ENCODE measurements at regions not wholly inside any gene's neighbourhood (a gene's known extent, or its start where the extent isn't known, plus 50 kb on each side); places are given as distances from the start of the nearest gene placed in this dataset.
A peak's percentile ranks its signal among the peaks of the same experiment; 100 is the strongest.

- Histone ChIP-seq H3K4me3 (no peak overlapping the region), H3K36me3 (no peaks in the 10 kb centered on the region), H3K9me3 (no peaks in the 10 kb centered on the region), H3K27me3 (no peaks in the 10 kb centered on the region), H3K4me1 (no peaks in the 10 kb centered on the region), H3K27ac (no peak overlapping the region)
- no peak for TF ChIP-seq CTCF (IDR thresholded peaks at IDR 0.05)
- intact Hi-C loops (cut with DNase I), result no loop called here
- no peak for DNase-seq (ENCODE audit: low spot score in 2 of 2)
Measured at GRCh38 chr11:57100638-57101331, 81.0 kb upstream of the LRRC55 start.

- H3K27ac ChIP-seq, result no peak overlapping the region
- intact Hi-C loops (cut with DNase I), result no loop called here
- peaks cover 0 to 7% of the 10 kb centered on the region in 2 donors for H3K9me3 ChIP-seq
- TF ChIP-seq CTCF (IDR thresholded peaks at IDR 0.05), result no peak
- DNase-seq (ENCODE audit: low spot score in 2 of 2), result no peak
- H3K36me3 ChIP-seq, result no peaks in the 10 kb centered on the region
- H3K4me3 ChIP-seq, result no peak overlapping the region
- no peaks in the 10 kb centered on the region for H3K27me3 ChIP-seq
- H3K4me1 ChIP-seq, result no peaks in the 10 kb centered on the region
Measured at GRCh38 chr11:57103899-57104605, 77.7 kb upstream of the LRRC55 start.

GRCh38 chr11:57109331-57109730 is 72.4 kb upstream of the LRRC55 start:
- intact Hi-C loops (cut with DNase I), result no loop called here
- H3K9me3 ChIP-seq, result peaks cover 0 to 7% of the 10 kb centered on the region in 2 donors
- no peaks in the 10 kb centered on the region for H3K36me3 ChIP-seq
- no peaks in the 10 kb centered on the region for H3K4me1 ChIP-seq
- H3K4me3 ChIP-seq, result no peak overlapping the region
- no peak for TF ChIP-seq CTCF (IDR thresholded peaks at IDR 0.05)
- DNase-seq (ENCODE audit: low spot score in 2 of 2), result no peak
- no peak overlapping the region for H3K27ac ChIP-seq
- H3K27me3 ChIP-seq, result no peaks in the 10 kb centered on the region

GRCh38 chr11:57111619-57112018 is 70.1 kb upstream of the LRRC55 start:
- H3K4me3 ChIP-seq, result no peak overlapping the region
- TF ChIP-seq CTCF (IDR thresholded peaks at IDR 0.05), result no peak
- H3K9me3 ChIP-seq, result peaks cover 0 to 7% of the 10 kb centered on the region in 2 donors
- H3K27ac ChIP-seq, result no peak overlapping the region
- no peak for DNase-seq (ENCODE audit: low spot score in 2 of 2)
- no peaks in the 10 kb centered on the region for H3K36me3 ChIP-seq
- no peaks in the 10 kb centered on the region for H3K4me1 ChIP-seq
- intact Hi-C loops (cut with DNase I), result loop anchor here (10.0 kb wide), 1 partner anchor 57 kb away; no protein-coding TSS in a partner anchor
- H3K27me3 ChIP-seq, result no peaks in the 10 kb centered on the region

- Histone ChIP-seq H3K36me3 (no peaks in the 10 kb centered on the region), H3K4me1 (no peaks in the 10 kb centered on the region), H3K27ac (no peak overlapping the region), H3K9me3 (no peaks in the 10 kb centered on the region), H3K27me3 (no peaks in the 10 kb centered on the region), H3K4me3 (no peak overlapping the region)
- intact Hi-C loops (cut with DNase I), result loop anchor here (5.0 to 10.0 kb wide), 2 partner anchors 62 to 136 kb away; no protein-coding TSS in a partner anchor
- peak in 2 of 3 experiments; percentile 30 to 40 for TF ChIP-seq CTCF (IDR thresholded peaks at IDR 0.05)
- DNase-seq (ENCODE audit: low spot score in 2 of 2), result no peak
Measured at GRCh38 chr11:57116654-57117053, 65.1 kb upstream of the LRRC55 start.

Measured in ascending aorta (tissue), 2 donors.